K562 (cell line): ENCODE measurements at regions not wholly inside any gene's neighbourhood (a gene's known extent, or its start where the extent isn't known, plus 50 kb on each side); places are given as distances from the start of the nearest gene placed in this dataset.

Experiments
- ATAC-seq: fragments of 200-7000 bp; cut with Tn5 transposase; 3 replicates; pipeline ENCODE4 v1.9.1; 2020; ENCODE audit warnings: moderate library complexity
- BruUV-seq: library from RNA; stranded (reverse); fragments of 400-500 nt; replicated peaks from 2 replicates; lab custom pipeline; 2021; lab: Mats Ljungman, UMichigan
- CTCF ChIA-PET: fragments of 300-600 bp; formaldehyde crosslinking; extraction: SDS; loops from one replicate; lab custom pipeline; 2021; ENCODE audit warnings: low intra/inter-chr PET ratio; lab: Yijun Ruan, JAX
- POLR2A ChIA-PET: fragments of 300-600, 350-650 bp; sonication (Branson Sonifier 250); formaldehyde crosslinking; extraction: SDS; loops from one replicate; lab custom pipeline; 2021; ENCODE audit warnings: antibody characterized with exemption, inconsistent platforms; lab: Yijun Ruan, JAX
- DNase-seq, 4 experiments: peaks; one replicate each; pipeline versions ENCODE4 v3.0.0 to v3.0.0-alpha.2; 2011 to 2018; ENCODE audit warnings: low spot score in 3 of 4, mixed read lengths in 3 of 4; ENCODE audit errors: extremely low read depth in 1 of 4
- FAIRE-seq: peaks from 2 replicates; lab custom pipeline; 2011; peaks lifted over from hg19 to GRCh38; lab: Jason Lieb, UNC
- H2AFZ ChIP-seq: 2 replicates; pipeline ENCODE4 v1.6.0; 2011; ENCODE audit warnings: low read depth, low read length, control low read depth, inconsistent platforms
- H3K27ac ChIP-seq: fragments of 200-600 bp; 3 replicates; pipeline ENCODE4 v1.8.0; 2011; ENCODE audit warnings: low read depth, mild to moderate bottlenecking, control low read depth, inconsistent platforms, low read length, moderate library complexity, mixed read lengths; ENCODE audit errors: extremely low read depth
- H3K27me3 ChIP-seq, 2 experiments: fragments of 300-600 bp in 1 of 2; 2 replicates in 1 of 2; 3 replicates in 1 of 2; pipeline versions ENCODE4 v1.6.0 to v1.8.0; 2011; ENCODE audit warnings: inconsistent platforms in 2 of 2, low read length in 2 of 2, mild to moderate bottlenecking in 1 of 2, mixed read lengths in 1 of 2, moderate library complexity in 1 of 2; ENCODE audit not compliant: control insufficient read depth in 2 of 2, insufficient read depth in 2 of 2
- H3K36me3 ChIP-seq: fragments of 300-600 bp; 3 replicates; pipeline ENCODE4 v1.8.0; 2011; ENCODE audit warnings: mild to moderate bottlenecking, low read length, inconsistent platforms; ENCODE audit not compliant: control insufficient read depth, insufficient read depth
- H3K4me1 ChIP-seq, 2 experiments: fragments of 200-600 bp in 1 of 2; replicated peaks in 1 of 2; 2 replicates in 1 of 2; 3 replicates in 1 of 2; pipeline versions ENCODE4 v1.5.1 to v1.8.0; 2011; ENCODE audit warnings: inconsistent platforms in 2 of 2, low read length in 2 of 2, mild to moderate bottlenecking in 1 of 2, mixed read lengths in 1 of 2, moderate library complexity in 1 of 2; ENCODE audit not compliant: control insufficient read depth in 2 of 2, insufficient read depth in 2 of 2
- H3K4me2 ChIP-seq: 2 replicates; pipeline ENCODE4 v1.6.1; 2011; ENCODE audit warnings: low read length, control low read depth, inconsistent platforms, mixed read lengths; ENCODE audit not compliant: insufficient read depth
- H3K4me3 ChIP-seq: fragments of 200-600 bp; sonication (generic), shearing (Covaris generic); 2 replicates; pipeline ENCODE4 v1.5.1; 2016; ENCODE audit warnings: control low read depth, inconsistent platforms
- H3K79me2 ChIP-seq: fragments of 200-600 bp; 3 replicates; pipeline ENCODE4 v1.8.0; 2011; ENCODE audit warnings: low read length, inconsistent platforms; ENCODE audit not compliant: control insufficient read depth, insufficient read depth
- H3K9ac ChIP-seq, 2 experiments: 2 replicates each; pipeline versions ENCODE4 v1.6.0 to v1.6.1; 2011; ENCODE audit warnings: low read depth in 2 of 2, low read length in 2 of 2, control low read depth in 1 of 2, inconsistent platforms in 1 of 2, mild to moderate bottlenecking in 1 of 2, mixed read lengths in 1 of 2; ENCODE audit not compliant: insufficient read depth in 1 of 2
- H3K9me1 ChIP-seq: one replicate; pipeline ENCODE4 v1.6.0; 2011; ENCODE audit warnings: inconsistent platforms, mild to moderate bottlenecking, low read length, moderate library complexity; ENCODE audit not compliant: control insufficient read depth, insufficient read depth
- H3K9me3 ChIP-seq: replicated peaks from 2 replicates; pipeline ENCODE4 v1.5.1; 2011; ENCODE audit warnings: low read depth, low read length, inconsistent platforms; ENCODE audit not compliant: control insufficient read depth, insufficient read depth
- H4K20me1 ChIP-seq: replicated peaks from 2 replicates; pipeline ENCODE4 v1.6.1; 2011; ENCODE audit warnings: low read length, inconsistent platforms, mixed read lengths; ENCODE audit not compliant: control insufficient read depth, insufficient read depth
- WGBS: fragments of 100-300 bp; shearing (Covaris generic); methylation state at CpG from one replicate; pipeline ENCODE4 v1.1.6; 2016; ENCODE audit warnings: low coverage, mixed read lengths; ENCODE audit not compliant: insufficient coverage; ENCODE audit errors: missing lambda C conversion rate; 5-methylcytosine and 5-hydroxymethylcytosine counted together
- in situ Hi-C: fragments of 300-500 bp; cut with MboI; formaldehyde crosslinking; loops from 4 replicates; pipeline ENCODE4 v1.15.0; 2018; ENCODE audit warnings: inconsistent platforms, mixed read lengths
- intact Hi-C: fragments of 100-400 bp; cut with micrococcal nuclease; formaldehyde crosslinking; loops from 2 replicates; pipeline ENCODE4 v1.14.2; 2022
- TF ChIP-seq, protein P1 (sequence below): fragments of 450-650 bp; formaldehyde crosslinking; IDR thresholded peaks from 2 replicates; pipeline ENCODE4 v1.4.0; 2022; ENCODE audit warnings: mild to moderate bottlenecking, moderate library complexity
- TF ChIP-seq, protein P2 (sequence below), 3 experiments: IDR thresholded peaks in 2 of 3; conservative IDR thresholded peaks in 1 of 3; 2 replicates each; pipeline ENCODE4 v1.5.1; 2011 to 2012; ENCODE audit warnings: low read length in 3 of 3, mild to moderate bottlenecking in 3 of 3, control low read depth in 2 of 3, improper control_type of control experiment in 1 of 3, inconsistent platforms in 1 of 3, low read depth in 1 of 3, mixed read lengths in 1 of 3, moderate library complexity in 1 of 3; ENCODE audit not compliant: insufficient read depth in 2 of 3

- intact Hi-C loops, result loop anchor here (10.0 kb wide), 1 partner anchor 78 kb away; no protein-coding TSS in a partner anchor
- no peak for ATAC-seq
- H2AFZ ChIP-seq, result no peak overlapping the region
- CTCF ChIA-PET, result no interaction called here
- in situ Hi-C loops, result no loop called here
- H3K79me2 ChIP-seq, result no peaks in the 10 kb centered on the region; the same call in 1 of the 3 replicates
- POLR2A ChIA-PET, result no interaction called here
- WGBS, result 91% methylated on average over 7 of the region's 10 CpGs
- peaks cover 11% of the 10 kb centered on the region for H4K20me1 ChIP-seq
- no peak overlapping the region for H3K4me2 ChIP-seq
- BruUV-seq, result no TSS peak
- no peak for DNase-seq
- peaks cover 7% of the 10 kb centered on the region; the same call in 1 of the 3 replicates for H3K36me3 ChIP-seq
- no peaks in the 10 kb centered on the region for H3K27me3 ChIP-seq
- no peak overlapping the region for H3K27ac ChIP-seq
- no peak overlapping the region for H3K4me3 ChIP-seq
- no peaks in the 10 kb centered on the region for H3K9me1 ChIP-seq
- no peak overlapping the region for H3K9ac ChIP-seq
- no peak for FAIRE-seq
- TF ChIP-seq, protein P1, sequence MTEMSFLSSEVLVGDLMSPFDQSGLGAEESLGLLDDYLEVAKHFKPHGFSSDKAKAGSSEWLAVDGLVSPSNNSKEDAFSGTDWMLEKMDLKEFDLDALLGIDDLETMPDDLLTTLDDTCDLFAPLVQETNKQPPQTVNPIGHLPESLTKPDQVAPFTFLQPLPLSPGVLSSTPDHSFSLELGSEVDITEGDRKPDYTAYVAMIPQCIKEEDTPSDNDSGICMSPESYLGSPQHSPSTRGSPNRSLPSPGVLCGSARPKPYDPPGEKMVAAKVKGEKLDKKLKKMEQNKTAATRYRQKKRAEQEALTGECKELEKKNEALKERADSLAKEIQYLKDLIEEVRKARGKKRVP, result no peak
- TF ChIP-seq, protein P2, sequence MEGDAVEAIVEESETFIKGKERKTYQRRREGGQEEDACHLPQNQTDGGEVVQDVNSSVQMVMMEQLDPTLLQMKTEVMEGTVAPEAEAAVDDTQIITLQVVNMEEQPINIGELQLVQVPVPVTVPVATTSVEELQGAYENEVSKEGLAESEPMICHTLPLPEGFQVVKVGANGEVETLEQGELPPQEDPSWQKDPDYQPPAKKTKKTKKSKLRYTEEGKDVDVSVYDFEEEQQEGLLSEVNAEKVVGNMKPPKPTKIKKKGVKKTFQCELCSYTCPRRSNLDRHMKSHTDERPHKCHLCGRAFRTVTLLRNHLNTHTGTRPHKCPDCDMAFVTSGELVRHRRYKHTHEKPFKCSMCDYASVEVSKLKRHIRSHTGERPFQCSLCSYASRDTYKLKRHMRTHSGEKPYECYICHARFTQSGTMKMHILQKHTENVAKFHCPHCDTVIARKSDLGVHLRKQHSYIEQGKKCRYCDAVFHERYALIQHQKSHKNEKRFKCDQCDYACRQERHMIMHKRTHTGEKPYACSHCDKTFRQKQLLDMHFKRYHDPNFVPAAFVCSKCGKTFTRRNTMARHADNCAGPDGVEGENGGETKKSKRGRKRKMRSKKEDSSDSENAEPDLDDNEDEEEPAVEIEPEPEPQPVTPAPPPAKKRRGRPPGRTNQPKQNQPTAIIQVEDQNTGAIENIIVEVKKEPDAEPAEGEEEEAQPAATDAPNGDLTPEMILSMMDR (IDR thresholded peaks at IDR 0.05 in 2 of 3, conservative IDR thresholded peaks at IDR 0.05 in 1 of 3; ENCODE audit: insufficient read depth in 2 of 3, low read depth in 1 of 3, low read length in 3 of 3), result peak in 1 of 3 experiments; percentile 41; a peak in 2 of 6 replicates
- TF ChIP-seq, all 486 proteins: peak for 1
- H3K9me3 ChIP-seq, result no peaks in the 10 kb centered on the region
- peaks cover 0 to 9% of the 10 kb centered on the region in 2 experiments; a peak in 1 of 5 replicates for H3K4me1 ChIP-seq
Measured at GRCh38 chr22:25366408-25366807, 147.0 kb downstream of the CRYBB2 start.
